GM21367 (cell line): ENCODE measurements at regions not wholly inside any gene's neighbourhood (a gene's known extent, or its start where the extent isn't known, plus 50 kb on each side); places are given as distances from the start of the nearest gene placed in this dataset.

Source experiments
- ATAC-seq: cut with Tn5 transposase; IDR thresholded peaks from one replicate; pipeline ENCODE4 v1.9.1; 2021; ENCODE audit not compliant: unreplicated experiment

DNA sequence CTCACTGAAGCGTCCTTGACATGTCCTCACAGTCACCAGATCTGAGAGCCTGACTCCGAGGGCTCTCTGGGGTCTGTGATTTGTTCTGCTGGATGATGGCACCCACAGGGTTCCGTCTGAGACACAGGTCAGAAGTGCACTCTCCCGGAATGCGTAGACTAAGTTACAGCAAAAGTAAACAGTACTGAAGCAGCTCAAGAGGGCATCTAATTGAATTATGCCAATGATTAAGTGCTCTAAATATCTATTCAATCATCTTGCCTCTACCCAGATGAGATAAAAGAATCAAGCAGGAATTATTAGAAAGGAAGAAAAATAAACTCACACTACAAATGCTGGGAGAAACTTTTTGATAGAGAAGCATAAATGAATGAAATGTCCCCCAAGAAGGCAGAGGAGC lies 544.1 kb downstream of the SOX11 start:
- no peak for ATAC-seq

GRCh38 chr2:6237039-6237660 lies 545.0 kb downstream of the SOX11 start:
- no peak for ATAC-seq

- ATAC-seq, result no peak
These were observed 557.4 kb downstream of the SOX11 start for GRCh38 chr2:6249557-6249956.

DNA sequence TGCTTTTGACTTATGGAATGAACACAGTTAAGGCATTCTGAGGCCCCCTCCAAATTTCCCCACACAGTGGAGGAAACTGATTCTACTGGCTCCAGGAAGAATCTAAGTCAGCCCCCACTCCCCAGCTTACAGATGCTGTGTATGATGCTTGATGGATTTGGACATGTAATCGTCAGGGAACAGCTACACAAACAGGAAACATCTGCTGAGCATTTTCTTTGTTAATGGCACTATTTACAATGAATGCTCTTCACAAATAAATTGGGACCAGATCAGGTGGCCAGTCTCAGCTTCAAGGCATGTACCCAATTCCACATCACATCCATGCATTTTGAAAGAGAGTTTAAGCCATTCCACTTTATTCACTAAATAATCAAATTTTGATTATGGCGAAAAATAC lies 562.3 kb downstream of the SOX11 start:
- no peak for ATAC-seq

DNA sequence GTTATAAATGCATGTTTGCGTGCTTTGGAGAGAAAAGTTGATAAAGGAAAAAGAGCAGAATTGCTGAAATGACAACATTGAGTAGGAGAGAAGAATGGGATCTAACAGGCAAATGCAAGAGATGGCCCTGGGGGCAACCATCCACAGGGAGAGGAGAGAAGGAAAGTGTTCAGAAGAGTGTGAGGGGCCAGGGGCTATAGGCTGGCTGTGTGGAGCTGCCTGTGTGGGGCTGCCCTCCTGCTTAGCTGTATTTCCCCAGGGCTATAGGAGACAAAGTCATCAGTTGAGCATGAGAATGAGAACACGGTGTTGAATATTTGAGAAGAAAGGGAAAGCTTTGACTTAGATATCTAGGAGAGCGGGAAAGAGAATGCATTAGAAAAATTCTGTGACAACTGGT lies 572.0 kb downstream of the SOX11 start:
- ATAC-seq, result no peak

DNA sequence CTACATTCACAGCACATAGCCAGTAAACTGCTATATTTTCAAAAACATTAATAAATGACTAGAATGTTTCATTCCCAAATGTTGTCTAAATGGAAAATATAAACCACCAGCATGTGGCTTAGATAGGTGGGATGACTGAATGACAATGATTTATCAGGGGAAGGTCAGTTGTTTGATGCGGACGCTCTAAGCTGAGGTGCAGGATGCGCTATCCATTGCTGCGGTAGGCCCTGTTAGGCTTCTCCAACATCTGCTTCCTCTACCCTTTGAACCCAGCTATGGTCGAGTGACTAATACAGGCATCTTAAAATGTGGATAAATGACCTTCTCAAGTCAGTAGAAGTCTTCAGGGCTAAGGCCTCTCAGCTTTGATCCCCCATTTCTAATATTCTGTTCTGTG lies 584.2 kb downstream of the CMPK2 start:
- ATAC-seq, result no peak

- ATAC-seq, result no peak
These were observed 582.4 kb downstream of the CMPK2 start for GRCh38 chr2:6283259-6283658.

DNA sequence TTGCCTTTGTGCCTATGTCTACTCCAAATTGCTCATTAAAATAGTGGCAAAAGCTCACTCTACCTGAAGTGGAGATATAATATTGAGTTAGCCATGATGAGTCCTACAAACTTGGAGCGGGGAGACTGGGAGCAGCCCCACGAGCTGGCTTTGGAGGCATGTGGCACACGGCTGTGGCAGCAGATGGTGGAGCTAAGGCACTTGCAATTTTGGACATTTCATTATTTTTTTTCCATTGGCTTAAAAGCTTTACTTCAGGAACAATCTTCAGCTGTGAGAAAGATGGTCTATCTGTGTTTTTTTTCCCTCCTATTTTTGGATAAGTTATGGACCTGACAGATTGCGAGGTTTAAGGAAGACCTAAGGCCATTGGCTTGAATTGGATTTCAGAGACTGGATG lies 578.3 kb downstream of the CMPK2 start:
- ATAC-seq, result no peak

DNA sequence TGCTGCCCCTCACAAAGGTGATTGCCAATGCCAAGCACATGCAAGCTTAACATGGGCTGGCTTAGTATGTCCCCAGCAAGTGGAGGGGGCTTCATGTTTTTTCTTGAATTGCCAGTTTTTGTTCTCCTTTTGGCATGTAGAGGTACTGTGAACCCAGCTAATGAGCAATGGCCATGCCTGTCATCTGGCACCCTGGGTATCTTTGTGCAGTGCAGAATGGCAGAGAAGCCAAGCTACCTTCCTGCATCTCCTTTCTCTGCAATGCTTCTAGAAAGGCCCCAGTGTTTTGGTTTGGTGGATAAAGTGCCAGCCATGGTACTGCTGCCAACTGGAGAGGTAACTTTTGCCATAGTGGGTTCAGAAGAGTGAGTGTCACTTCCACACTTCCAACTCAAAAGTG lies 576.9 kb downstream of the CMPK2 start:
- no peak for ATAC-seq

GRCh38 chr2:6290217-6291015 lies 575.3 kb downstream of the CMPK2 start:
- no peak for ATAC-seq

DNA sequence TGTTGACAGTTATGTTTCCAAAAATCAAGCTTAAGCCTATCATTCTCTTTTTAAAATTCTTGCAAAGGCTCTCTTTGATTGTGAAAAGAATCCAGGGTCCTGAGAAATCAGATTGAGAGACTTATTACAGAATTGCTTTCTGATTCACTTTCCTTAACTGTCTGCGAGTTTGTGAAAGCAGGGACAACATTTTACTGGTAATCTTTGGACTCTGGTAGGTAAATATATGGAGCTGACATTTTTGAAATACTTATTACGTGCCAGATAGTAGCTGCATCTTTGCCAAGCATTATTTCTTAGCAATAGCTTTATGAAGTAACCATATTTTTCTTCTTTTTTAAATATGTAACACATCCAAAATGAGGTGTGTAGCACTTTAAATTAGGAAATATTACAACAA lies 570.9 kb downstream of the CMPK2 start:
- ATAC-seq, result no peak

- no peak for ATAC-seq
These were observed 568.5 kb downstream of the CMPK2 start for GRCh38 chr2:6297238-6297637.

- no peak for ATAC-seq
These were observed 564.3 kb downstream of the CMPK2 start for GRCh38 chr2:6301426-6301825.

GRCh38 chr2:6308986-6309385 lies 556.7 kb downstream of the CMPK2 start:
- no peak for ATAC-seq

DNA sequence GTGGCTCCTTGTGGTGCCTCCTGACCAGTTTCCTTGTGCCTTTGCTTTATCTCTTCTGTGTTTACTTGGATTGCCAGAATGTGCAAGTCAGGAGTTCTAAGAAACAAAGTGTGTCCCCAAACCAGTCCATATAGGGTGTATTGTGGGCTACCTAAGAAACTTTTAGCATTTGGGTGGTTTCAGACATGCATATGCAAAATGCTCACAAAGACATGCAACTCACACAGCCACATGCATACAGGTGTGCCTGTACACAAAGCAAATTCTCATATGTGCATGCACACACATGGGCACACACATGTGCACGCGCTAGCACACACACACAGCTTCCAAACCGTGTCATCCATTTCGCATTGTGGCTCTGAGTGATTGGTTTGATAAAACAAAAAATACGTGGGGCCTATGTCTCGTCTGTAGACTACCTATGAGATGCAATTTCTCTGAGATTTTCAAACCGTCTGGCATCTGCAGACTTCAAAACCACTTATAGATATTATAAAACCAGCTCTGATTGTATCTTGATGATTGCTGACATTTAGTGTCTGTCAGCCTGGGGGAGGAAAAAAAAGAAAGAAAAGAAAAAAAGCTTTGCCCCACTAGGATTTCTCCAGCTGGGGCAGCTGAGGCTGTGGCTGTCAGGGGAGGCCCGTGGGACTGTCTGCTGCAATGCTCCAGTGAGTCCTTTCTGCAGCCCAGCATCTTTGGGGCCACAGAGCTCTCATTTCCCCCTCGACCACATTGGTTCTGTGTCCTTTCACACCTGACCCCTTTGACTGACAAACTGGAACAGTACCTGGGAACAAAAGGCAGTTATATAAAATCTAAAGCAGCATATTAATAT lies 556.1 kb downstream of the CMPK2 start:
- peak; percentile 89 for ATAC-seq

GRCh38 chr2:6310256-6311215 lies 555.2 kb downstream of the CMPK2 start:
- ATAC-seq, result peak; percentile 16

DNA sequence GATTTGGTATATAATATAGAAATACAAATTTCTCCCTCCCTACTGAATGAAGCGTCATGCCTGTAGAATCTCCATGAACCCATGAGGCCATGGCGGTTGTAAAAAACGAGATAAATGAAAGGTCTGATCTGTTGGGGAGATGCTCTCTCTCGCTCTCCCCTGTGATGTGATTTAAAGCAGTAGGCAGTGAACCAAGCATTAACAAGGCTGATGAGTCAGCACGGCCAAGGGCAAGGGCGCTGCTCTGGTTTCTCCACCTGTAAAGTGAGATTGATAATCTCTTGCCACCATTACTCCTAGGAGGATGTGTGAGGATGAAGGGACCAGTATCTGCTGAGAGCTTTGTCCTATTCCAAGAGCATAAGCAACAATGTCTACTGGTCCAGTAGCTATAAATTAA lies 553.3 kb downstream of the CMPK2 start:
- ATAC-seq, result no peak

GRCh38 chr2:6314218-6314960 lies 551.3 kb downstream of the CMPK2 start:
- no peak for ATAC-seq

- ATAC-seq, result no peak
These were observed 540.1 kb downstream of the CMPK2 start for GRCh38 chr2:6325616-6326015.

- no peak for ATAC-seq
These were observed 538.7 kb downstream of the CMPK2 start for GRCh38 chr2:6326958-6327357.
